T follicular helper cell (primary cell): ENCODE measurements at regions not wholly inside any gene's neighbourhood (a gene's known extent, or its start where the extent isn't known, plus 50 kb on each side); places are given as distances from the start of the nearest gene placed in this dataset.

ENCODE experiments used
- DNase-seq: peaks from one replicate; pipeline ENCODE4 v3.0.0-alpha.2; 2020; ENCODE audit warnings: low read depth

- no peak for DNase-seq
Observed at GRCh38 chr20:50273601-50274491, 83.2 kb downstream of the CEBPB start.

GRCh38 chr20:50274570-50275430 lies 84.2 kb downstream of the CEBPB start:
- no peak for DNase-seq

GRCh38 chr20:50276119-50277063 lies 85.8 kb downstream of the CEBPB start:
- no peak for DNase-seq

GRCh38 chr20:50277064-50277415 lies 86.4 kb downstream of the CEBPB start:
- no peak for DNase-seq

GRCh38 chr20:50277460-50278376 lies 87.1 kb downstream of the CEBPB start:
- DNase-seq: no peak

GRCh38 chr20:50278377-50278683 lies 87.7 kb downstream of the CEBPB start:
- no peak for DNase-seq

GRCh38 chr20:50278684-50279531 lies 88.3 kb downstream of the CEBPB start:
- no peak for DNase-seq

GRCh38 chr20:50279988-50280850 lies 89.6 kb downstream of the CEBPB start:
- DNase-seq: no peak

GRCh38 chr20:50280851-50281655 lies 90.4 kb downstream of the CEBPB start:
- no peak for DNase-seq

- DNase-seq: no peak
Observed at GRCh38 chr20:50281831-50282591, 91.4 kb downstream of the CEBPB start.

- DNase-seq: no peak
Observed at GRCh38 chr20:50282592-50283241, 92.1 kb downstream of the CEBPB start.

GRCh38 chr20:50283370-50283769 lies 92.7 kb downstream of the CEBPB start:
- no peak for DNase-seq

- DNase-seq: no peak
Observed at GRCh38 chr20:50283922-50284810, 93.5 kb downstream of the CEBPB start.

- DNase-seq: no peak
Observed at GRCh38 chr20:50284811-50285375, 94.3 kb downstream of the CEBPB start.

- no peak for DNase-seq
Observed at GRCh38 chr20:50285376-50286173, 94.9 kb downstream of the CEBPB start.
